Activated CD4-positive, alpha-beta T cell treated with anti-CD3 and anti-CD28 coated beads, Interleukin-2, Interleukin-4, amounts not matched to agents 100 ng/mL and 50 ng/mL, durations not matched to agents 16 hours and 8 hours (primary cell): ENCODE measurements at regions not wholly inside any gene's neighbourhood (a gene's known extent, or its start where the extent isn't known, plus 50 kb on each side); places are given as distances from the start of the nearest gene placed in this dataset.

Source experiments
- DNase-seq: peaks from one replicate; pipeline ENCODE4 v3.0.0-alpha.2; 2020; ENCODE audit warnings: low spot score

GRCh38 chr1:232891656-232892317 is 58.6 kb upstream of the NTPCR start:
- DNase-seq = no peak

DNA sequence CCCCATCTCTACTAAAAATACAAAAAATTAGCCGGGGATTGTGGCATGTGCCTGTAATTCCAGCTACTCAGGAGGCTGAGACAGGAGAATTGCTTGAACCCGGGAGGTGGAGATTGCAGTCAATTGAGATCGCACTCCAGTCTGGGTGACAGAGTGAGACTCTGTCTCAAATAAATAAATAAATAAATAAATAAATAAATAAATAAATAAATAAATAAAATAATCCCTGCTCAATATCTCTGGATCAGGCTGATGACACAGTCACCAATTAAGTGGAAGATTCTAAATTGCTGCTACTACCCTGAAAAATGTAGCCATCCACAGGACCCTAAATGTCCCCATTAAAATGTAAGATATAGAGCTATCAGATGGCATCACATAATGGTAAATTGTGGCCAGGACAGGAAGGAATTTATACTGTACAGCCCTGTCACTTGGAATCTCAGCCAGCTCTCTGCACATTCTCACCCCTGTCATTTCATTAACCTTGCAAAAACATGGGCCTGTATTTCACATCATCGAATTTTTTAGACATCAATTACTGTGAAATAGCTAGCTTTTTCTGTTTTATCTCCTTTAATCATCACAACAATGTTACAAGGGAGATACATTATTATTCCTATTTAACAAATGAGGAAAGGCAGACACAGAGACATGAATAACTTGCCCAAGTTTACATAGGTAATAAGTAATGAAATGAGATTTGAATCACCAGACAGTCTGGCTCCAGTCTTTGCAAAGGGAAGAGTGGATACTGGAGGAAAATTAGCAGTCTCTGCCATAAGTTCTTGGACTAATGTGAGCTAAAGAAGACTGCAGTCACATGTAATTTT is 56.7 kb upstream of the NTPCR start:
- no peak for DNase-seq

GRCh38 chr1:232894436-232894835 is 56.0 kb upstream of the NTPCR start:
- DNase-seq = no peak

DNA sequence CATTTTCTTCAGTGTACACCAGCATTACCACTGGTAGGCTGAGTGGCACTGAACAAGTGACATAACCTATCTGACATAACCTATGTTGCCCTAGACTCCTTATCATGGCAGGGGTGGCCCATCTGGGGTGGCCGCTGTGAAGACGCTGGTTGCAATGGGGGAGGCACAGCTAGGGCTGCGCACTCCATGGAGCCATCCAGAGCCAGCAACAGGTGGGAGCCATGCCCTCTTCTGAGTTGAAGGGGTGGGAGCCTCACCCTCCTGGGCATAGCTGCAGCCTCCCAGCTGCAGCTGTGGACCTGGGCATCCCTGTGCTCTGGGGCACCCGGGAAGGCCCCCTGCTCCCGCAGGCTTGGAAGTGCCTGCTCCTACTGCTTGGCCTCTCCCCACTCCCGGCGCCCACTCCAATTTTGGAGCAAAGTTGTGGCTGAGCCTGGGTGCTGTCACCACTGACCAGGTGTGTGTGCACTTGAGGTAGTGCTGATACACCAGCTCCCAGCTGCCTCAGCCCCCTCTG is 52.4 kb upstream of the NTPCR start:
- DNase-seq = no peak

DNA sequence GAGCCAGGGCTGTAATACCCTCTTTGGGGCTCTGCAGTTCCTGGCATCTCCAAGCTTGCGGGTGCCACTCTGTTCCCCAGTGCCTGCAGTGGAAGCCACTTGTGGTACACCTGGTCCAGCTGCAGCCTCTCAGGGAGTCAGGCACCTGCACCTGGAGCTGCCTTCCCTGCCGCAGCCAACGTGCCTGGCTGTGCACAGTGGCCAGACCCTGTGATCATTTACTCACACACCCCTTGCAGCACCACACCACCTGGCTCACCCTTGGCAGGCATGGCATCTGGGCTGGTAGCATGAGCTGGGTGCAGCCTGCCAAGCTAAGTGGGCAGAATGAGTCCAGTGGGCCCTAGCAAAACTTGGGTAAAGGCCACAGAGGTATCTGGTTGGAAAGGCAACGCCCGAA is 51.1 kb upstream of the NTPCR start:
- DNase-seq = no peak

DNA sequence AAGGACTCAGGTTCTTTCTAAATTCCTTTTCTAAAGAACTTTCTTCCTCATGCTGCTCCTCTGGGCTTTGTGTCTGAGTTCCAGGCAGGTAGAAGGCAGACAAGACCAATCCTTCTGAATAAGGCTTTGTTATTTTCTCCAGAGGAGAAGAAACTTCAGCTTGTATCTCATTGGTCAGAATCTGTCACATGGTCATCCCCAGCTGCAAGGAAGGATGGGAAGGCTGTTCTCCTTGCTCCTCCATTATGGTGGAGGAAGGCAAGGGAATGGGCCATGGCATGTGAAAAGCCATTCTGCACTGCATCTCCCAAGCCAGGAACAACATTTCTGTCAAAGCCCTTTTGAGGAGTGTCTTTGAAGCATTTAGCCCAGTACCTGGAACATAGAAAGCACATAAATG is 50.6 kb upstream of the NTPCR start:
- DNase-seq = no peak
